NCI-H187 (cell line): ENCODE measurements at regions not wholly inside any gene's neighbourhood (a gene's known extent, or its start where the extent isn't known, plus 50 kb on each side); places are given as distances from the start of the nearest gene placed in this dataset.
A peak's percentile ranks its signal among the peaks of the same experiment; 100 is the strongest.
"Not testable (repeated sequence)": the region's sequence is repeated elsewhere in the genome, so short reads cannot be mapped to it uniquely, and the experiment has no call there.

ENCODE experiments used
- DNase-seq, 2 experiments: peaks; one replicate each; lab custom pipeline; 2025; lab: John Stamatoyannopoulos, UW

- DNase-seq: no peak
Measured at GRCh38 chr9:21695443-21695842, 107.0 kb upstream of the MTAP start.

DNA sequence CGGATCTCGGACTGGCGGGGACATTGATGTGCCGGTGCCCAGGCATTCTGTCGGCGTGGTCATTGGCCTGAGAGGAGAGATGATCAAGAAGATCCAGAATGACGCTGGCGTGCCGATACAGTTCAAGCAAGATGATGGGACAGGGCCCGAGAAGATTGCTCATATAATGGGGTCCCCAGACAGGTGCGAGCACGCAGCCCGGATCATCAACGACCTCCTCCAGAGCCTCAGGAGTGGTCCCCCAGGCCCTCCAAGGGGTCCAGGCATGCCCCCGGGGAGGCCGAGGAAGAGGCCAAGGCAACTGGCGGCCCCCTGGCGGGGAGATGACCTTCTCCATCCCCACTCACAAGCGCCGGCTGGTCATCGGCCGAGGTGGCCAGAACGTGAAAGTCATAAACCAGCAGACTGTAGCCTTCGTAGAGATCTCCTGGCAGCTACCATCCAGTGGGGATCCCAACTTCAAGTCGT is 106.5 kb upstream of the MTAP start:
- DNase-seq: no peak

- no peak for DNase-seq
Measured at GRCh38 chr9:21696411-21696871, 106.0 kb upstream of the MTAP start.

GRCh38 chr9:21708260-21708711 is 94.2 kb upstream of the MTAP start:
- DNase-seq: no peak

- DNase-seq: no peak
Measured at GRCh38 chr9:21708856-21709255, 93.6 kb upstream of the MTAP start.

- DNase-seq: peak; percentile 12 to 31
Measured at GRCh38 chr9:21709464-21710058, 92.9 kb upstream of the MTAP start.

DNA sequence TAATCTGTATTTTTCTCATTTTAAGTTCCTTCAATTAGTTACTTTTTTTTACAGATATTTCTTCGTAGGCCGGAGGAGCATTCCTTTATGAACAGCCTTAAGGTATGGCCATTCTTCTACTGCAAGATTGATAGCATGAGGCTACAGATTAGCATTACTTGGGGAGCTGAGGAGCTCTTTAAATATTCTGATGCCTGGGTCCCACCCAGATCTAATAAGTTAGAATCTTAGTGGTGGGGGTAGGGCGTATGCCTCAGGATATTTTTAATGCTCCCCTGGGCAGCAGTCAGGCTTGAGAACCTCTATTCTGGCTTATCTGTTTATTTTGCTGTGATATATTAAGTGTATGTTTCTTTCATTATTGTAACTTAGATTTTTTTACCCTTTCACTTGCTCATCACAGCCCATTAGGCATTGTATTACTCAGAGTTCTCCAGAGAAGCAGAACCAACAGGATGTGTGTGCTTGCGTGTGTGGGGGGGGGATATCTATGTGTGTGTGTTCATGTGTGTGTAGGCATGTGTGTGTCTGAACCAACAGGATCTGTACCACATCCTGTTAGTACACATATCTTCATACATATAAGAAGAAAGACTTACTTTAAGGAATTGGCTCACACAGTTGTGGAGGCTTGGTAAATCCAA is 91.8 kb upstream of the MTAP start:
- no peak for DNase-seq

DNA sequence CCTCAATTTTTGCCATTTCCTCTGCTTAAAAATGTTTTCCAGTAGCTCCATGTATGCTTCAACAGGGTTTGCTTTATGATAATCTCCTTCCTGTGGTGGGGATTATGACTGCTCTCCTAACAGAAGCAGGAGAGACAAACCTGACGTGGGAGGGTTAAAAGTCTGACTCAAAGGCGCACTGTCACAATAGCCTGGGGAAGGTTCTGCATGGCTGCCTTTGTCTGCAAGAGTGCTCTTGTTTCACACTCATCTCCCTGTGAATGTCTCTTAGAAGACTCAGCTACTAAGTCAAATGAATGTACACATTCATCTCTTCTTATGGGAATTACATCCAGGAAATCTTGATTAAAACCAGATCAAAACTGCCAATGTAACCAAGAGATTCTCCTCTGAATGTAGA is 90.9 kb upstream of the MTAP start:
- DNase-seq: peak; percentile 62 to 72

DNA sequence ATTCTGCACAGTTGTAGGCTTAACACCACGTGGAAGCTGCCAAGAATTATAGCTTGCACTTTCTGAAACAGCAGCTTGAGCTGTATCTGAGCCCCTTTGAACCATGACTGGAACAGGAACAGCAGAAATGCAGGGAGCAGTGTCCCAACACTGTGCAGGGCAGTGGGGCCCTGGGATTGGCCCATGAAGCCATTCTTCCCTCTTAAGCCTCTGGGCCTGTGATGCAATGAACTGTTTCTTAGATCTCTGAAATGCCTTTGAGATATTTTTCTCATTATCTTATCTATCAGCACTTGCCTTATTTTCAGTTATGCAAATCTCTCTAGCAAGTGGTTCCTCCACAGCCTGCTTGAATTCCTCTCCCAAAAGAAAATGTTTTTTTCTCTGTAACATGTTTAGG is 87.0 kb upstream of the MTAP start:
- DNase-seq: no peak

DNA sequence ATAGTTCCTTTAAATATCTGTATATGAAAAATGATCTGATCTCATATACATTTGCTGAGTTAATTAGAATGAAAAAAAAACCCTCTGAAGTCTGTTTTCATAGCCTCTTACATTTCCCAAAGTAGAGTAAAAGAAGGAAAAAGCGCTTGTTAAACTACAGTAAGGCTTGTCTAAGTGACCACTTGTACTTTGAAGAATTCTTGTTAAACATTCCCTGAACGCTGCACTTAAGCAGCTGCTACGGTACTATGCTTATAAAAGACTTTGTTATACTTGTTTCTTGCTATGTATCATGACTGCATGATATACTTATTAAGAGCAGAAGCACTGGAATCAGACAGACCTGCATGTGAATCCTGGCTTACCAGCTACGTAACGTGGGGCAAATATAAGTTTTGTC is 81.7 kb upstream of the MTAP start:
- no peak for DNase-seq

GRCh38 chr9:21727411-21727810 is 75.0 kb upstream of the MTAP start:
- DNase-seq: not testable (repeated sequence)

GRCh38 chr9:21728781-21729180 is 73.7 kb upstream of the MTAP start:
- DNase-seq: no peak

DNA sequence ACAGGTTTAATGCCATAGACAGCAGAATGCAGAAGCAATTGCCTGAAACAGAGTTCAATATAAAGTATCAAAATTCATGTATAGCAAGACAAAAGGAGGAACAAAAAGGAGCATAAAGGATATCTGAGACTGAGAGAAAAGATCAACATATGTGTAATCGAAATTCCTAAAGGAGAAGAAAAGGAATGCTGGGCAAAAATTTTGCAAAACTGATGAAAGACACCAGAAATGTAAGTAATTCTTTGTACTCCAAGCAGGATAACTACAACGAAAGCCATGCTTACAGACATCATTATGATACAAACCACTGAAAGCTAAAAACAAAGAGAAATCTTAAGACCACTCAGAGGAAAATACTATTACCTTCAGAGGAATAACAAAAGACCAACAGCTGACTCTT is 72.8 kb upstream of the MTAP start:
- no peak for DNase-seq

- no peak for DNase-seq
Measured at GRCh38 chr9:21730899-21731298, 71.5 kb upstream of the MTAP start.

- no peak for DNase-seq
Measured at GRCh38 chr9:21741151-21741550, 61.3 kb upstream of the MTAP start.

GRCh38 chr9:21744320-21744719 is 58.1 kb upstream of the MTAP start:
- no peak for DNase-seq

GRCh38 chr9:21744841-21745240 is 57.6 kb upstream of the MTAP start:
- no peak for DNase-seq

- no peak for DNase-seq
Measured at GRCh38 chr9:21746550-21746949, 55.9 kb upstream of the MTAP start.

DNA sequence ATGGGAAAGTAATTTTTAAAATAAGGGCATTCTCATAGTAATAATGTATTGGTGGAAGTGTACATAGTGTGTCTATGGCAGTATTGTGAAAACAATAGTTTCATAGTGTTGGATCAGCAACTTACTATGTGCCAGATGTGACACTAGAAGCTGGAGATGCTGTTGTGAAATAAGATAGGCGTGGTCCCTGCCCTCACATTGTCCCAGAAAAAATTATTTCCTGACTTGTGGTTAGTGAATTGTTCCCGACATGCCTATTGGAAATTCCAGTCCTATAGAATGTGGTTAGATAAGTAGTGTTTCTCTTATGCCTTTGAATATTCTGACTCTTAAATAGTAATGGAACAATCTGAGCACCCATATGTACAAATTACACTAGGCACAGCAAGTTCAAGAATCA is 55.3 kb upstream of the MTAP start:
- DNase-seq: no peak

DNA sequence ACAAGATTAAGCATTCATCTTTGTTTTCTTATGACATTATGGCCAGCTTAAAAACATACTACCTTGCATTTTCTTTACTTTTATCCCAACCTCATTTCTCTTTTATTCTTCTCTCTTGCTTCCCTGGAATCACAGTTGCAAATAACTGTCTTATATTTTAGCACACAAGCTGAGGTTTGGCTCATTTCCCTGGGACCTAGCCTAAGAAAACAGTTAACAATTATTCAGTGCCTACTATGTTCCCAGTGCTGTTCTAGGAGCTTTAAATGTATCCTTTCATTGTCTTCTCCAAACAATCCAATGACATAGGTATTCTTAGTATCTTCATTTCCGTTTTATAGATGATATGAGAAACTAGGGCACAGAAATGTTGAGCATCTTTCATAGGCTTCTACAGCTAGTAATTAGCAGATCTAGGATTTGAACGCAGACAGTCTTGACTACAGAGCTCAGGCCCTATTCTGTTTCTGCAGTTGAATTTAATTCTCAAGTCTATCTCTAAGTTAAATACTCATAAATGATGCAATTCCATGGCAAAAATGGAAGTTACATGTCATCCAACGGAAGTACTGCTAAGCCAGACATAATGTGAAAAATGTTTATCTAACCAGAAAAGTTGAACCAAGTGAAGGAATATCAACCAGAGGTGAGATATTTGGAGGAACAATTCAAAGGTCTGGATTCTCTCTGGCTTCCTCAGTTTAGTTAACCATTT is 52.3 kb upstream of the MTAP start:
- no peak for DNase-seq

GRCh38 chr9:21751998-21752397 is 50.4 kb upstream of the MTAP start:
- no peak for DNase-seq
